MCF 10A (cell line): ENCODE measurements at regions not wholly inside any gene's neighbourhood (a gene's known extent, or its start where the extent isn't known, plus 50 kb on each side); places are given as distances from the start of the nearest gene placed in this dataset.
"Not testable (repeated sequence)": the region's sequence is repeated elsewhere in the genome, so short reads cannot be mapped to it uniquely, and the experiment has no call there.

ENCODE experiments used
- BruUV-seq: library from RNA; stranded (reverse); fragments of 400-500 nt; replicated peaks from 2 replicates; lab custom pipeline; 2021; lab: Mats Ljungman, UMichigan
- CTCF ChIA-PET: fragments of 300-600 bp; sonication (Branson Sonifier 250); formaldehyde crosslinking; extraction: SDS; loops from one replicate; lab custom pipeline; 2021; ENCODE audit warnings: antibody characterized with exemption, inconsistent platforms; lab: Yijun Ruan, JAX
- POLR2A ChIA-PET: fragments of 300-600, 350-650 bp; sonication (Branson Sonifier 250); formaldehyde crosslinking; extraction: SDS; loops from one replicate; lab custom pipeline; 2020; ENCODE audit warnings: antibody characterized with exemption, inconsistent platforms; lab: Yijun Ruan, JAX
- DNase-seq: peaks from one replicate; pipeline ENCODE4 v3.0.0-alpha.2; 2018; ENCODE audit not compliant: unreplicated experiment
- H3K27ac Mint-ChIP-seq: one replicate; pipeline ENCODE4 v1.8.0; 2022; ENCODE audit warnings: mild to moderate bottlenecking, low read depth, mixed read lengths; ENCODE audit not compliant: unreplicated experiment
- H3K27me3 Mint-ChIP-seq: one replicate; pipeline ENCODE4 v1.8.0; 2022; ENCODE audit warnings: mixed read lengths; ENCODE audit not compliant: insufficient read depth, unreplicated experiment
- H3K36me3 Mint-ChIP-seq: one replicate; pipeline ENCODE4 v1.8.0; 2022; ENCODE audit warnings: mild to moderate bottlenecking, moderate library complexity, mixed read lengths; ENCODE audit not compliant: insufficient read depth, unreplicated experiment
- H3K4me1 Mint-ChIP-seq: one replicate; pipeline ENCODE4 v1.8.0; 2022; ENCODE audit warnings: mixed read lengths; ENCODE audit not compliant: insufficient read depth, unreplicated experiment
- H3K4me3 Mint-ChIP-seq: one replicate; pipeline ENCODE4 v1.8.0; 2022; ENCODE audit warnings: mild to moderate bottlenecking, moderate library complexity, mixed read lengths; ENCODE audit not compliant: unreplicated experiment
- H3K9me3 Mint-ChIP-seq: one replicate; pipeline ENCODE4 v1.8.0; 2022; ENCODE audit warnings: mixed read lengths; ENCODE audit not compliant: unreplicated experiment
- CTCF ChIP-seq: fragments of 200-600 bp; IDR thresholded peaks from one replicate; pipeline ENCODE4 v1.8.0; 2022; ENCODE audit warnings: antibody characterized with exemption, mild to moderate bottlenecking; ENCODE audit not compliant: unreplicated experiment
- intact Hi-C: fragments of 100-400 bp; cut with micrococcal nuclease; formaldehyde crosslinking; loops from 2 replicates; pipeline ENCODE4 v1.14.1; 2022

DNA sequence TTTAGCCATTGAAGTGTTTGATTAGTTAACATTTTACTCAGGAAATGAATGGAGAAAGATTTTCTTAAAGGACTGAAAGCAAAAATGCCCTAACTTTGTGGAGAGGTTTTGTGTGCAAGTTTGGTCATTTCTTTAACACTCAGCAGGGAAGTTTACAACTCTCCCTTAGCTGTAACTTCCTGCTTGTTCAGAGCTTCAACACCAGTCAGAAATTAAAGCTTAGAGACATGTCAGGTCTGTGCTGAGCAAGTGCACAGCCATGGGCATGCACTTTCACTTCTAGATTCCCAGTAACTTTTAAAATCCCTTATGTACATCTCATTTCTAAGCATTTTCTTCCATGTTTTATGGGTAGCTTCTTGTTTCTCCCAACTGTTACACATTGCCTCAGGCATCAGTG lies 326.0 kb downstream of the ACTRT1 start:
- no TSS peak for BruUV-seq

GRCh38 chrX:127708155-127708554 lies 344.0 kb downstream of the ACTRT1 start:
- peak overlapping the region; percentile 87 for H3K27ac Mint-ChIP-seq
- peaks cover 31% of the 10 kb centered on the region for H3K9me3 Mint-ChIP-seq
- ChIA-PET POLR2A (interaction anchor here (0.6 kb wide), 1 partner anchor 696 kb away, joined by 3 read pairs; no protein-coding TSS in a partner anchor), CTCF (interaction anchor here (0.7 kb wide), 1 partner anchor 358 kb away, joined by 3 read pairs; no protein-coding TSS in a partner anchor)
- H3K4me3 Mint-ChIP-seq, result no peak overlapping the region
- H3K36me3 Mint-ChIP-seq, result no peaks in the 10 kb centered on the region
- no TSS peak for BruUV-seq
- TF ChIP-seq CTCF, result no peak
- peaks cover 7% of the 10 kb centered on the region for H3K4me1 Mint-ChIP-seq
- DNase-seq, result peak; percentile 58
- H3K27me3 Mint-ChIP-seq, result no peaks in the 10 kb centered on the region
- intact Hi-C loops, result no loop called here

More for the DNA sequence above, 326.0 kb downstream of the ACTRT1 start:
- intact Hi-C loops, result no loop called here
- no peak for TF ChIP-seq CTCF
- Mint-ChIP-seq H3K4me1 (peaks cover 9% of the 10 kb centered on the region), H3K9me3 (no peaks in the 10 kb centered on the region), H3K27ac (peak overlapping the region; percentile 49), H3K27me3 (no peaks in the 10 kb centered on the region), H3K36me3 (no peaks in the 10 kb centered on the region), H3K4me3 (peak overlapping the region; percentile 30)
- DNase-seq, result no peak
- POLR2A ChIA-PET, result no interaction called here
- CTCF ChIA-PET, result no interaction called here

DNA sequence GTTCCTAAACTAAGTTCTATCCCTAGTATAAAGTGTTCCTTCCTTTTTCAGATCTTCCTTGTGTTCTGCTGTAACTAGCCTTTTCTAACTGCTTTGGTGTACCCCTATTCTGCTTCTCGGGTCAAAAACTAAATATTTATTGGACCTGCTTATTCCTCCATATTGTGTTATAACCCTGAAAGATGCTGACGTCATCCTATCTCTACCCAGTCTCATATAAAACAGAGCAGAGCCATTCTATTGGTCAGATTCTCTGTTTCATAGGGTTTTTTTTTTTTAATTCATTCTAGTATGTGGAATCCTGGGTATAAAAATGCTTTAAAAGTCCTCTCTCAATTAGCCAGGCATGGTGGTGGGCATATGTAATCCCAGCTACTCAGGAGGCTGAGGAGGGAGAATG lies 349.7 kb downstream of the ACTRT1 start:
- peaks cover 14% of the 10 kb centered on the region for H3K9me3 Mint-ChIP-seq
- CTCF ChIA-PET, result no interaction called here
- no peak for TF ChIP-seq CTCF
- DNase-seq, result no peak
- H3K27ac Mint-ChIP-seq, result no peak overlapping the region
- no peaks in the 10 kb centered on the region for H3K36me3 Mint-ChIP-seq
- no peaks in the 10 kb centered on the region for H3K27me3 Mint-ChIP-seq
- BruUV-seq, result no TSS peak
- no peaks in the 10 kb centered on the region for H3K4me1 Mint-ChIP-seq
- intact Hi-C loops, result no loop called here
- POLR2A ChIA-PET, result no interaction called here
- H3K4me3 Mint-ChIP-seq, result no peak overlapping the region

GRCh38 chrX:127662942-127663341 lies 389.3 kb downstream of the ACTRT1 start:
- H3K27ac Mint-ChIP-seq, DNase-seq, intact Hi-C loops, BruUV-seq, H3K27me3 Mint-ChIP-seq, H3K4me3 Mint-ChIP-seq, H3K36me3 Mint-ChIP-seq, H3K4me1 Mint-ChIP-seq, POLR2A ChIA-PET: not testable (repeated sequence)
- peaks cover 27% of the 10 kb centered on the region for H3K9me3 Mint-ChIP-seq
- CTCF ChIA-PET, result interaction anchor here (0.6 kb wide), 1 partner anchor 28 kb away, joined by 3 read pairs; no protein-coding TSS in a partner anchor

DNA sequence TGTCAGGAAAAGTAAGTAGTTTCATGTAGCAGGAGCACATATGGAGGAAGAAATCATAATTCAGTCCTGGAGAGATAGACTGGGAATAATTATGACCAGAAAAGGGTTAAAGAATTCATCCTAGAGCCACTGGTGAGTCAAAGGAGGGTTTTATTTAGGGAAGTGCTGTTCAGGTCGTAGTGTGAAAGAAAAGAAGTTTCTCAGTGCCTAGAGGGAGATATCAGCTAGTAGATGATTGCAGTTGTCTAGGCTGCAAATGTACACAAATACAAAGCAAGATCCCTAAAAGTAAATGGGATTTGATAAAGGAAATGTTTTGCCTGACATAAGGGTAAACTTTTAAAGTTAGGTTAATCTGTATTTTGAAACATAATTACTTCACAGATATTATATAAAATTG lies 403.2 kb downstream of the ACTRT1 start:
- no peak for TF ChIP-seq CTCF
- no peak for DNase-seq
- Mint-ChIP-seq H3K9me3 (peaks cover 8% of the 10 kb centered on the region), H3K36me3 (no peaks in the 10 kb centered on the region), H3K4me3 (no peak overlapping the region), H3K4me1 (no peaks in the 10 kb centered on the region), H3K27me3 (no peaks in the 10 kb centered on the region), H3K27ac (no peak overlapping the region)
- ChIA-PET POLR2A (no interaction called here), CTCF (no interaction called here)
- BruUV-seq, result no TSS peak
- intact Hi-C loops, result no loop called here
